ENCODE measurements at regions not wholly inside any gene's neighbourhood (a gene's known extent, or its start where the extent isn't known, plus 50 kb on each side); places are given as distances from the start of the nearest gene placed in this dataset.

DNA sequence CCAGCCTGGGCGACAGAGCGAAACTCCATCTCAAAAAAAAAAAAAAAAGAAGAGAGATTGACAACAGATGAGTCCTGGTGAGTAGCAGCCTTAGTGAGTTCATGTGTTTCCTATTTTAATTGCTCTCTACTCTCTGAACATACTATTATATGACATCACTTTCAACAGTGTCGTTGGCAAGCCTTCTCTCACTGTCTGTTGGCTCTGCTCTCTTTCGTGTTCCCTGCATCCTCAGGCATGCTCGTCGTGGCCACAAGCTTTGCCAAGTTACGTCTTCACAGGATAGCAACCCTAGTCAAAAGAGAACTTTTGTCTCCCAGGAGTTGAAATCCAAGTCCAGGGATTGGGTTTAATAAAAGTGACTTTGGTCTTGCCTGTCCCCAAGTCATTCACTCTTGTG, 117.1 kb upstream of the EGFL6 start:
- no peaks in the 10 kb centered on the region; the same call in none of the 2 replicates for H3K27me3 Mint-ChIP-seq (ENCODE audit: low read depth)
- Histone ChIP-seq H3K4ac (ENCODE audit: low read depth, low read length) (no peak overlapping the region), H4K8ac (replicated peaks; ENCODE audit: insufficient read length, low read depth, low read length) (no peak overlapping the region), H2BK120ac (ENCODE audit: low read depth, low read length, poor library complexity, severe bottlenecking) (no peak overlapping the region), H3K23ac (ENCODE audit: insufficient read length, low read depth, low read length) (no peak overlapping the region), H2BK20ac (ENCODE audit: low read depth, low read length, poor library complexity, severe bottlenecking) (no peak overlapping the region), H3K79me2 (ENCODE audit: insufficient read depth, low read length) (no peaks in the 10 kb centered on the region), H3K23me2 (ENCODE audit: insufficient read length, low read depth, low read length, poor library complexity, severe bottlenecking) (no peaks in the 10 kb centered on the region), H3K14ac (ENCODE audit: insufficient read depth, low read length) (no peak overlapping the region), H3K27ac (ENCODE audit: insufficient read length, low read depth, low read length) (no peak overlapping the region), H2BK12ac (ENCODE audit: insufficient read length, low read depth, low read length) (no peak overlapping the region), H2AFZ (ENCODE audit: low read length) (no peak overlapping the region), H4K20me1 (ENCODE audit: control insufficient read depth, insufficient read depth, insufficient read length) (no peaks in the 10 kb centered on the region), H2BK5ac (ENCODE audit: insufficient read length, low read length) (no peak overlapping the region), H3T11ph (ENCODE audit: low read length) (no peak overlapping the region), H3K56ac (ENCODE audit: insufficient read length, low read depth, low read length) (no peak overlapping the region), H3K9ac (ENCODE audit: extremely low read depth, insufficient read length, low read length) (no peak overlapping the region), H3K4me1 (ENCODE audit: insufficient read depth, low read length) (no peaks in the 10 kb centered on the region), H2BK15ac (ENCODE audit: low read depth, low read length) (no peak overlapping the region), H3K79me1 (ENCODE audit: insufficient read depth, low read depth, low read length, poor library complexity, severe bottlenecking) (no peaks in the 10 kb centered on the region), H3K18ac (ENCODE audit: insufficient read length, low read depth, low read length) (no peak overlapping the region), H3K27me3 (ENCODE audit: insufficient read depth, low read length) (no peaks in the 10 kb centered on the region), H4K91ac (ENCODE audit: insufficient read length, low read depth, low read length) (no peak overlapping the region), H4K5ac (ENCODE audit: insufficient read length, low read depth, low read length) (no peak overlapping the region), H3K9me3 (ENCODE audit: control insufficient read depth, low read depth, low read length) (no peaks in the 10 kb centered on the region), H3K4me2 (ENCODE audit: insufficient read depth, insufficient read length, low read length) (no peak overlapping the region), H2AK5ac (ENCODE audit: insufficient read length, low read length) (no peak overlapping the region)
- TF ChIP-seq, protein P1, sequence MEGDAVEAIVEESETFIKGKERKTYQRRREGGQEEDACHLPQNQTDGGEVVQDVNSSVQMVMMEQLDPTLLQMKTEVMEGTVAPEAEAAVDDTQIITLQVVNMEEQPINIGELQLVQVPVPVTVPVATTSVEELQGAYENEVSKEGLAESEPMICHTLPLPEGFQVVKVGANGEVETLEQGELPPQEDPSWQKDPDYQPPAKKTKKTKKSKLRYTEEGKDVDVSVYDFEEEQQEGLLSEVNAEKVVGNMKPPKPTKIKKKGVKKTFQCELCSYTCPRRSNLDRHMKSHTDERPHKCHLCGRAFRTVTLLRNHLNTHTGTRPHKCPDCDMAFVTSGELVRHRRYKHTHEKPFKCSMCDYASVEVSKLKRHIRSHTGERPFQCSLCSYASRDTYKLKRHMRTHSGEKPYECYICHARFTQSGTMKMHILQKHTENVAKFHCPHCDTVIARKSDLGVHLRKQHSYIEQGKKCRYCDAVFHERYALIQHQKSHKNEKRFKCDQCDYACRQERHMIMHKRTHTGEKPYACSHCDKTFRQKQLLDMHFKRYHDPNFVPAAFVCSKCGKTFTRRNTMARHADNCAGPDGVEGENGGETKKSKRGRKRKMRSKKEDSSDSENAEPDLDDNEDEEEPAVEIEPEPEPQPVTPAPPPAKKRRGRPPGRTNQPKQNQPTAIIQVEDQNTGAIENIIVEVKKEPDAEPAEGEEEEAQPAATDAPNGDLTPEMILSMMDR (conservative IDR thresholded peaks at IDR 0.05): no peak
- DNase-seq: no peak
- peaks cover 2 to 4% (median 3%) of the 10 kb centered on the region in 3 experiments; a peak in 3 of 7 replicates for H3K36me3 Mint-ChIP-seq (ENCODE audit: insufficient read depth in 1 of 3, low read depth in 3 of 3)
- H3K4me3 Mint-ChIP-seq: no peak overlapping the region
- peak overlapping the region in 1 of 3 experiments; percentile 22; a peak in 1 of 7 replicates for H3K27ac Mint-ChIP-seq
- H3K9me3 Mint-ChIP-seq: peaks cover 44 to 65% of the 10 kb centered on the region in 2 experiments
- H3K4me1 Mint-ChIP-seq: no peaks in the 10 kb centered on the region
- WGBS (ENCODE audit: extremely low coverage, insufficient read length, low lambda C conversion rate): no CpG with 5 or more reads among the region's 7 CpGs

All from H9 (cell line).